ENCODE measurements at regions not wholly inside any gene's neighbourhood (a gene's known extent, or its start where the extent isn't known, plus 50 kb on each side); places are given as distances from the start of the nearest gene placed in this dataset.
A peak's percentile ranks its signal among the peaks of the same experiment; 100 is the strongest.
"Not testable (repeated sequence)": the region's sequence is repeated elsewhere in the genome, so short reads cannot be mapped to it uniquely, and the experiment has no call there.

GRCh38 chr2:111287646-111288568 is 167.2 kb downstream of the BCL2L11 start:
- not testable (repeated sequence) for DNase-seq (ENCODE audit: low spot score)

DNA sequence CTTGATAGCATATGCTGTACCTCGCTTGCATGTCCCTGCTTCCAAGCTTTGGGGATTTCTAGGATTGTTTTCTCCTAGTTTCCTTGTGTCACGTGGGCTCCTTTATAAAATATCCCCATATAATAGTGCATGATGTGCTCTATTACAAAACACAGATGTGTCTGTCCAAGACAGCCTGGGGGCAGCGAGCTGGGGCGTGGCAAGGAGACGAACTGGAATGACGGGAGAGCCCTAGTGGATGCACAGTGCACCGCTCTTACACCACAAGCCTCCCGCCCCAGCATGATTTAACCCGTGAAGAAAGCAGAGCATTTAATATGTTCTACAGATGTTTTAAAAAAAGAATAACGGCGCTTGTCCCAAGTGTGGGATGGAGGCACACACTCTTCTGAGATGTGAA is 169.7 kb downstream of the BCL2L11 start:
- DNase-seq (ENCODE audit: low spot score), result not testable (repeated sequence)

- not testable (repeated sequence) for DNase-seq (ENCODE audit: low spot score)
Measured at GRCh38 chr2:111291566-111291965, 170.9 kb downstream of the BCL2L11 start.

DNA sequence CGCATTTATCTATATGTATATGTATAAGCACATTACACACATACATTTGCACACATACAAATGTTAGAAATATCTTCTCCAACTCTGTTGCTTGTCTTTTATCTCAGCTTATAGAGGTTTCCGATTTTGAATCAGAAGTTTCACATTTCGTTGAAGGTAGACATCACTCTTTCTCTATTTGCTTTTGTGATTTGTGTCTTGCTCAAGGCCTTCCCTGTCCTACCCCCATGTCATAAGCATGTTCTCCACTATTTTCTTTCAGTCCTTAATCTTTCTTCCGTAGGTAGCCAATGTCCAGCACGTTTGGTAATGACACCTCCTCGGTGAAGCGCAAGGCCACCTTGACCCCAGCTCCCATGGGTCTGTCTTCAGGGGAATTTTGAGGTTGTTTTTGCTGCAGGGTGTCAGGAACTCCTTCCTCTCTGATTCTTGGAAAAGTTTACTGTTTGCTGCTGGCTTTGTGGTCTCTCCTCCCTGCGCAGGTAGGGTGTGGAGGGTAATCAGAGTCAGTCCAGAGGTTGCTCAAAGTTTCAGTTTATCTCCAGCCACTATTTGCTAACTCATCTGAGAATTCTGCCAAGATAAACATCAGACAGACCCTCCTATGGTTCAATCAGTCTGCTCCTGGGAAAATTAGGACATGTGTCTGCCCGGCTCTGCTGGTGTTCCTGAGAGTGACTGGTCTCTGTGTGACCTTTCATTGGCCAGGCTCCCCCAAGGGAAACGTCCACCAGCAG is 171.7 kb downstream of the BCL2L11 start:
- not testable (repeated sequence) for DNase-seq (ENCODE audit: low spot score)

DNA sequence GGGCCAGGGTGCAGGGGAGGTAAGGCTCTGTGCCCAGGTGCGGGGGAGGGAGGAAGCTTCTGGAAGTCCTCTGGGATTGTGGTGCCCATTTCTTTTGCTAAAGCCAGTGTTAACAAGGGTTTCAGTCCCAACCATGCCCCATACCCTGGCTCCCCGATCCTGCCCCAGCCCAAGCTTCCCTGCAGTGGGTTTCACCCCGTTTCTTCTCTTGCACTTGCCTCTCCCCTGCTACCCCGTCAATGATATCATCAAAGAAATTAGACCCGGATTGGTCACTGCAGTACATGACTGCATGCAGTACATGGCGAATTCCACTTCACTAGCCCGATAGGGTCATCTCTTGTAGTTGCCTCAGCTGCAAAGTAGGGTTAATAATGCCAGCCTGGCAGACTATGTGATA is 174.0 kb downstream of the BCL2L11 start:
- not testable (repeated sequence) for DNase-seq (ENCODE audit: low spot score)

DNA sequence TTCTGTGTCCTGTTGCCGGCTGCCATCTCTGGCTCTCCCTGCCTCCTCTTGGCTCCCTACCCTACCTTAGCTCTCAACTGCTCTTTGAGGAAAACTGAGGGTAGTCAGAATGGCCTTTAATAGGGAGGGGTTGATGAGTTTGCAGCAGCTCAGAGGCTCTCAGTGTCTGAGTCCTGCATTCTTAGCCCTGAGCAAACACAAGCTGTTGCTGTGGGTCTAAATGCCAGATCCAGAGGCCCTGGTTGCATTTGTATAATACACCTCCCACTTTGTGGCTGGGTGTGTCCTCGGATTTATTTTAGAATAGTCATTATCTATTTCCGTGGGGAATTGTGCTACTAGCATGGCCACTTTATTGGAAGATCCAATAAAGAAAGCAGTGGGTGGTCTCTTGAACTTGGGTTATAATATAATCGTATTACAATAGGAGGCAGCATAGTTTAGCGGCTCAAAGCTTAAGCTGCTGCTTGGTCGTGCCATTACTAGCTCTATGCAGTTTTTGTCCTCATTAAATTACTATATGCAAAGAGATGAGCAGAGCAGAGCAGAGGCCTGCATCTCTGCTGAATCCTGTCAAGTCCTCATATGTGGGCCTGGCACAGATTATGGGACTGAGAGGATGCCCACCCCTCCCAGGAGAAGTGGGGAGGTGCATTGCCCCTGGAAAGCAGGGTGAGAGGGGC is 175.5 kb downstream of the BCL2L11 start:
- not testable (repeated sequence) for DNase-seq (ENCODE audit: low spot score)

DNA sequence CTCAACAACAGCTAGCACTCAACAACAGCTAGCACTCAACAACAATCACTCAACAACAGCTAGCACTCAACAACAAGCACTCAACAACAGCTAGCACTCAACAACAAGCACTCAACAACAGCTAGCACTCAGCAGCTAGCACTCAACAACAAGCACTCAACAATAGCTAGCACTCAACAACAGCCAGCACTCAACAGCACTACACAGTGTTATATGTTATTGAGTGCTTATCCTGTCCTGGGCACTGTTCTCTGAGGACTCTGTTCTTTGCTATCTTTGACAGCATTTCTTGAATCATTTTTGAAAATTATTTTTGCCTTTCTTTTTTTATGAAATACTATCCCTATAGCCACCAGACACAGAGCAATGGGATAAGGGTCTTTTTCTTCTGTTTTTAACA is 176.4 kb downstream of the BCL2L11 start:
- DNase-seq (ENCODE audit: low spot score), result not testable (repeated sequence)

- not testable (repeated sequence) for DNase-seq (ENCODE audit: low spot score)
Measured at GRCh38 chr2:111298927-111299326, 178.2 kb downstream of the BCL2L11 start.

DNA sequence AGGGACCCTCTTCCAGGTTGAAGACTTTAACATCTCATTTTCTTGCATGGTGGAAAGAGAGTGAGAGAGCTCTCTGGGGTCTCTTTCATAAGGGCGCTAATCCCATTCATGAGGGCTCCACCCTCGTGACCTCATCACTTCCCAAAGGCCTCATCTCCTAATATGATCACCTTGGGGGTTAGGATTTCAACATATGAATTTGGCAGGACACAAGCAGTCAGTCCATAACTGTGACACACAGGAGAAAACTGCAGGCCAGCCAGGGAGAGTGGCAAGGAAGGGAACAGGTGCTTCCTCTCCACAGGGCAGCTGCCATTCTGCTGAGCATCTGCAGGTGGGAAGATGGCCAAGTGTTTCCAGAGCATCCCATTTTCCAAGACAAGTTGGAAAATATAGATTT is 178.9 kb downstream of the BCL2L11 start:
- DNase-seq (ENCODE audit: low spot score), result not testable (repeated sequence)

DNA sequence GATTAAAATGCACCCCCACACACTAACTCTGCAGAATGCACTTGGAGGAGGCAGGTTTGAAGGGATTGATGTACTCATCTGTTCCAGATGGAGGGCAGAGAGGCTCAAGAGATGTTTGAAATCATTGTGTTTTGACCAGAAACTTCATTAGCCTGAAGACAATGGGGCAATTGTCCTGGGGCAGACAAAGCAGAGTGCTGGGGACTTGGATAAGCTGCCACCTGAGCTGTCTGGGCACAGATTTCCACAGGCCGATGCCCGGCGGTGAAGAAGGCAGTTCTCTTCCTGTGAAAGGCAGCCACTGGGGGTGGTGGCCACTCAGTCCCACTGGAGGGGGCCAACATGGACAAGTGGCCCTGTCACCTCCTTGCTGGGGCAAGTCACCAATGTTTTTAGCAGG is 181.0 kb downstream of the BCL2L11 start:
- not testable (repeated sequence) for DNase-seq (ENCODE audit: low spot score)

DNA sequence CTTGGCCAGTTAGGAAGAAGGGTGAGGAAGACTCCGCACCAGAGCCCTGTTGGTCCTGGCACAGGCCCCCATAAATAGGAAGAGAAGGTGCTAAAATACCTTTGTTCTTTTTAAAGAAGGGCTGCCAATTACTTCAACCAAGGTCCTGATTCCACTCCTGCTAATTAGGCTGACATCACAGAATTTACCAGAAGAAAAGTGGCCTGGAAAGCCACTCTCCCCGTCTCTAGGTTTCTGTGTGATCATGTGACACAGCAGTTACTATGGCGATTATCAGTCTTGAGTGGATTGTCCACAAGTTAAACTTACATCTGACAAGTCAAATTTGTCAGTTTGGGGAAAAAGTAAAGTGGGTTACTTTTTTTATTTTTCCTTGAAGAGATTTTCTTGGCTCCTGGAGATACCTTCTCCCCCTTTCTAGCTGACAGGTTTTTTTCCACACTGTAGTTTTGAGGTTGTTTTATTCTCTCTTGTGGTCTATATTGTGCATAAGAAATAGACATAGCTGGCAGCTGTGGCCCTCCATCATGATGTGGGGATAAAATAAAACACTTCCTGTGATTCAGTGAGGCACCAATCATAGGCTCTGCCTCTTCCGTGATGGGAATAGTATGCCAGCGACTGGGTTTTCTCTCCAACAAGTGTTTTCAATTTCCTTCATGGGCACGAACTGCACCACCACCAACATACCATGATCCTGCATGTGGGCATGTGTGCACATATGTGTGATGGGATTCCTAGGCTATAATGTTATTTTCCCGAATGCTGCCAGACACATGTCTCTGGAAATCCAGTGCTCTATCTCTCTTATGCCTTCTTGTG is 181.9 kb downstream of the BCL2L11 start:
- not testable (repeated sequence) for DNase-seq (ENCODE audit: low spot score)

DNA sequence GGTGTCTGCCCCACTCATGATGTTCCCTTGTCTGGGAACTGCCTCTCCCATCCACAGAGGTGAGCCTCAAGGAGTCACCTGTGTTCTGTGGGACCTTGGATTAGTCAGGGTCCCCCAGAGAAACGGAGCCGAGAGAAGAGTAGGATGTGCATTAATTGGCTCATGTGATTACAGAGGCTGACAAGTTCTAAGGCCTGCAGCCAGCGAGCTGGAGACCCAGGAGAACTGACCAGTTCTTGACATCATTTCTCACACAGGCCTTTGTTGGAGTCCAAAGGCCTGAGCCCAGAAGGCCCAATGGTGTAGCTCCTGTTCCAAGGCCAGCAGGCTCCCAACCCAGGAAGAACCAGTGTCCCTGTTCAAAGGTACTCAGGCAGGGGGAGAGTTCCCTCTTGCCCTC is 186.6 kb downstream of the BCL2L11 start:
- DNase-seq (ENCODE audit: low spot score), result not testable (repeated sequence)

GRCh38 chr2:111309231-111310075 is 188.7 kb downstream of the BCL2L11 start:
- not testable (repeated sequence) for DNase-seq (ENCODE audit: low spot score)

- DNase-seq (ENCODE audit: low spot score), result not testable (repeated sequence)
Measured at GRCh38 chr2:111310395-111310794, 189.7 kb downstream of the BCL2L11 start.

DNA sequence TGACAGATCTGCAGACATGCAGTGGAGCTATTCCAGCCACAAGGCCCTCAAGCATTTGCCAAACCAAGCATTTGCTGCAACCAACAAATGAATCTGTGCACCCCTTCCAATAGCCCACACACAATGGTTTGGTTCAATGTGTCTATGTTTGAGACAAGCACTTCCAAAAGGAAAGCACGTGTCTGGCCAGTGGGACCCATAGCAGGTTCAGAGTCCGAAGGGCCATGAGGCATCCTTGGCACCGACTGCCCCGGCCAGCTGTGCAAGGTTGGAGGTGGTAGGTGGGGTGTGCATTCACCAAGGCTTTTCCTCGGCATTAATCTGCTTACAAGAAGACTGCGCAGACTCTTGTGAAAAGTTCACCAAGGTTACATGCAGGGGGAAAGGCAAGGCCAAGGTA is 190.9 kb downstream of the BCL2L11 start:
- not testable (repeated sequence) for DNase-seq (ENCODE audit: low spot score)

GRCh38 chr2:111312897-111313607 is 192.3 kb downstream of the BCL2L11 start:
- peak; percentile 53 for DNase-seq (ENCODE audit: low spot score)

DNA sequence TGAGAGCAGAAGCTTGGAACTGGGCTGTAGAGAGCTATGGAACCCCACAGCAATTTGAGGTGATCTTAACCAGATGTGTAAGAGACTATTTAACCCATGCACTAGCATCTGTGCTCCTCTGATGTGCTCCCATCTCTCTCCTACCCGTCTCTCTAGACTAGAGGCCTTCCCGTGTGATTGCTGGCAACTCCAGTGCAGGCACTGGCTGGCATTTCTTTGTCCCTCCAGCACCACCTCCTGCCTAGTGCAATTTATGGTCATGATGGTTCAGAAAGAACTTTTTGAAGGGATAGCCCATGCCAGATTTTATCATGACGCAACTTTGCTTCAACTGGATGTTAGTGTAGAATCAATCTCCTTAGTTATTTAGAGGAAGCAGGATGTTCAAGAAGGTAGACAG is 193.0 kb downstream of the BCL2L11 start:
- DNase-seq (ENCODE audit: low spot score), result not testable (repeated sequence)

DNA sequence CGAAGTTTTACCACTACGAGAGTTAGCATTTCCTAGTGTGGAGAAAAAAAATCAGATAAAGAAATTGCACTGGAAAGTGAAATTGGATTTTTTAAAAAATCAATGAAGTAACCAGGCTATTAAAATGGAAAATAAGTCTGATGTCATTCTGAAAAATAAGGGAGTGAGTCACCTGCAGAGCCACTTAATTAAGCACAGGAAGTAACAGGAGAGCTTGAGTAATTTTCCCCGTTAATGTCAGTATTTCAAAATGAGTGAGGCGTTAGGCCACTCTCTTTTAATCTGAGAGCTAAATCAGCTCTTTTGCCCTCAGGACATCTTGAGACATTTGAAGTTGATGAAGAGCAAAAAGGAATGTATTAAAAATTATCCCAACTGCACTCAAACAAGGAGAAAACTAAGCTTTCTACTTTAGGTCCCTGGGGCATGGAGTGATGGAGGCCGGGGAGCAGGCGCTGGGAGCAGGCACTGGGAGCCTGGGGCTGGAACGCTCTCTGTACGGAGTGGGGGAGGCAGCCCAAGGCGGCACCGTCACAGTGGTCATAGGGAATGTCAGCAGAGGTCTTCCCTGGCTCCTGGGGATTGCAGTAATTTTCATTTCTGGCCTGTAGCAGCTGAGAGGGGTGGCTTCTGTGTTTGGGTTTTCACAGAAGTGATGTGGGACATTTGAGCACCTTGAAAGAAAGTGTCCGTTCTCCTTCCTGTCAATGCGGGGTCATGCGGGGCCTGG is 194.6 kb downstream of the BCL2L11 start:
- not testable (repeated sequence) for DNase-seq (ENCODE audit: low spot score)

DNA sequence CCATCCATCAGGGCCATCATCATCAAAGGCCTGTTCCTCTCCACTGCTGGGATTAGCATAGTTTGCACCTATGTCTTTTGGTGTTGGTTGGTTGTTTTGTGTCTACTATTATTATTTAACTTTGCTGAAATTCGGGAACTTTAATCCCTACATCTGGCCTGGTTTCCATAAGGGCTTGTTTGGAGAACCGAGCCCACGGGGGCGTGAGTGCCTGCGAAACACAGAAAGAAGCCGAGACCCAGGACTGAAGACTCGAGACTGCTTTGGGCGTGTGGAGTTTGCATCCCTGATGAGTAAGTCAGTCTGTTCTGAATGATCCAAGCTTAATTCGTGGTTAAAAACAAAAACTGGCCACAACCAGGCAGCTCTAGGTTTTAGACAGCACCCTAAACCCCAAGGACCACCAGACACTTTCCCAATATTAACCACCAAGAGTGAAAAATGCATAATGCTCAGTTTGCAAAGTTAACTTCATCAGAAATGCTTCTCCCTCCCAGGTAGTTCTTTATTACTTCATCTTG is 195.6 kb downstream of the BCL2L11 start:
- DNase-seq (ENCODE audit: low spot score), result not testable (repeated sequence)
